ENCODE measurements at regions not wholly inside any gene's neighbourhood (a gene's known extent, or its start where the extent isn't known, plus 50 kb on each side); places are given as distances from the start of the nearest gene placed in this dataset.

GRCh38 chr2:176388861-176389260, 119.6 kb downstream of the MTX2 start:
- ATAC-seq (replicated peaks) = no peak
- H3K9me3 Mint-ChIP-seq = no peaks in the 10 kb centered on the region
- no peaks in the 10 kb centered on the region for H3K4me1 Mint-ChIP-seq
- peaks cover 31% of the 10 kb centered on the region for H3K27me3 Mint-ChIP-seq
- no peak overlapping the region for H3K4me3 Mint-ChIP-seq
- H3K36me3 Mint-ChIP-seq (ENCODE audit: low read depth) = no peaks in the 10 kb centered on the region
- no peak overlapping the region for H3K27ac Mint-ChIP-seq

GRCh38 chr2:176390276-176391147, 121.3 kb downstream of the MTX2 start:
- Mint-ChIP-seq H3K36me3 (ENCODE audit: low read depth) (no peaks in the 10 kb centered on the region), H3K4me3 (no peak overlapping the region), H3K27me3 (peaks cover 29% of the 10 kb centered on the region), H3K4me1 (no peaks in the 10 kb centered on the region), H3K27ac (no peak overlapping the region), H3K9me3 (no peaks in the 10 kb centered on the region)
- ATAC-seq (replicated peaks) = no peak

GRCh38 chr2:176391148-176391419, 121.8 kb downstream of the MTX2 start:
- H3K27me3 Mint-ChIP-seq = peaks cover 26% of the 10 kb centered on the region
- H3K4me1 Mint-ChIP-seq = no peaks in the 10 kb centered on the region
- H3K9me3 Mint-ChIP-seq = no peaks in the 10 kb centered on the region
- H3K4me3 Mint-ChIP-seq = no peak overlapping the region
- no peaks in the 10 kb centered on the region for H3K36me3 Mint-ChIP-seq (ENCODE audit: low read depth)
- H3K27ac Mint-ChIP-seq = no peak overlapping the region
- ATAC-seq (replicated peaks) = no peak

GRCh38 chr2:176392249-176392648, 123.0 kb downstream of the MTX2 start:
- ATAC-seq (replicated peaks) = no peak
- Mint-ChIP-seq H3K36me3 (ENCODE audit: low read depth) (no peaks in the 10 kb centered on the region), H3K9me3 (no peaks in the 10 kb centered on the region), H3K27ac (no peak overlapping the region), H3K4me3 (no peak overlapping the region), H3K27me3 (peaks cover 29% of the 10 kb centered on the region), H3K4me1 (no peaks in the 10 kb centered on the region)

GRCh38 chr2:176392744-176393414, 123.6 kb downstream of the MTX2 start:
- Mint-ChIP-seq H3K9me3 (no peaks in the 10 kb centered on the region), H3K4me3 (no peak overlapping the region), H3K4me1 (no peaks in the 10 kb centered on the region), H3K27me3 (peaks cover 29% of the 10 kb centered on the region), H3K27ac (no peak overlapping the region), H3K36me3 (ENCODE audit: low read depth) (no peaks in the 10 kb centered on the region)
- no peak for ATAC-seq (replicated peaks)

- Mint-ChIP-seq H3K4me3 (no peak overlapping the region), H3K4me1 (no peaks in the 10 kb centered on the region), H3K36me3 (ENCODE audit: low read depth) (no peaks in the 10 kb centered on the region), H3K9me3 (no peaks in the 10 kb centered on the region), H3K27ac (no peak overlapping the region), H3K27me3 (peaks cover 23% of the 10 kb centered on the region)
- no peak for ATAC-seq (replicated peaks)
These were observed 126.1 kb downstream of the MTX2 start for GRCh38 chr2:176395273-176395854.

GRCh38 chr2:176398243-176399073, 129.2 kb downstream of the MTX2 start:
- no peak for ATAC-seq (replicated peaks)
- no peak overlapping the region for H3K27ac Mint-ChIP-seq
- H3K9me3 Mint-ChIP-seq = no peaks in the 10 kb centered on the region
- H3K36me3 Mint-ChIP-seq (ENCODE audit: low read depth) = no peaks in the 10 kb centered on the region
- peaks cover 29% of the 10 kb centered on the region for H3K27me3 Mint-ChIP-seq
- no peaks in the 10 kb centered on the region for H3K4me1 Mint-ChIP-seq
- H3K4me3 Mint-ChIP-seq = no peak overlapping the region

- no peak overlapping the region for H3K27ac Mint-ChIP-seq
- H3K36me3 Mint-ChIP-seq (ENCODE audit: low read depth) = no peaks in the 10 kb centered on the region
- H3K4me1 Mint-ChIP-seq = no peaks in the 10 kb centered on the region
- H3K9me3 Mint-ChIP-seq = no peaks in the 10 kb centered on the region
- peaks cover 33% of the 10 kb centered on the region for H3K27me3 Mint-ChIP-seq
- no peak overlapping the region for H3K4me3 Mint-ChIP-seq
- ATAC-seq (replicated peaks) = no peak
These were observed 129.9 kb downstream of the MTX2 start for GRCh38 chr2:176399074-176399598.

GRCh38 chr2:176405477-176405876, 136.2 kb downstream of the MTX2 start:
- ATAC-seq (replicated peaks) = no peak
- no peaks in the 10 kb centered on the region for H3K4me1 Mint-ChIP-seq
- no peak overlapping the region for H3K27ac Mint-ChIP-seq
- H3K9me3 Mint-ChIP-seq = no peaks in the 10 kb centered on the region
- H3K4me3 Mint-ChIP-seq = no peak overlapping the region
- H3K36me3 Mint-ChIP-seq (ENCODE audit: low read depth) = no peaks in the 10 kb centered on the region
- peaks cover 41% of the 10 kb centered on the region for H3K27me3 Mint-ChIP-seq

GRCh38 chr2:176407706-176408105, 138.5 kb downstream of the MTX2 start:
- H3K4me3 Mint-ChIP-seq = no peak overlapping the region
- no peak for ATAC-seq (replicated peaks)
- H3K4me1 Mint-ChIP-seq = no peaks in the 10 kb centered on the region
- H3K27ac Mint-ChIP-seq = no peak overlapping the region
- no peaks in the 10 kb centered on the region for H3K9me3 Mint-ChIP-seq
- H3K27me3 Mint-ChIP-seq = peaks cover 44% of the 10 kb centered on the region
- H3K36me3 Mint-ChIP-seq (ENCODE audit: low read depth) = no peaks in the 10 kb centered on the region

- no peaks in the 10 kb centered on the region for H3K9me3 Mint-ChIP-seq
- no peaks in the 10 kb centered on the region for H3K4me1 Mint-ChIP-seq
- peaks cover 38% of the 10 kb centered on the region for H3K27me3 Mint-ChIP-seq
- no peak overlapping the region for H3K27ac Mint-ChIP-seq
- no peak overlapping the region for H3K4me3 Mint-ChIP-seq
- ATAC-seq (replicated peaks) = no peak
- no peaks in the 10 kb centered on the region for H3K36me3 Mint-ChIP-seq (ENCODE audit: low read depth)
These were observed 140.4 kb downstream of the MTX2 start for GRCh38 chr2:176409671-176410070.

GRCh38 chr2:176412136-176412535, 142.9 kb downstream of the MTX2 start:
- no peak for ATAC-seq (replicated peaks)
- H3K36me3 Mint-ChIP-seq (ENCODE audit: low read depth) = no peaks in the 10 kb centered on the region
- H3K27me3 Mint-ChIP-seq = peaks cover 42% of the 10 kb centered on the region
- H3K9me3 Mint-ChIP-seq = no peaks in the 10 kb centered on the region
- H3K27ac Mint-ChIP-seq = no peak overlapping the region
- no peaks in the 10 kb centered on the region for H3K4me1 Mint-ChIP-seq
- H3K4me3 Mint-ChIP-seq = no peak overlapping the region

GRCh38 chr2:176413786-176414185, 144.5 kb downstream of the MTX2 start:
- Mint-ChIP-seq H3K27me3 (peaks cover 42% of the 10 kb centered on the region), H3K36me3 (ENCODE audit: low read depth) (no peaks in the 10 kb centered on the region), H3K4me3 (no peak overlapping the region), H3K9me3 (no peaks in the 10 kb centered on the region), H3K4me1 (no peaks in the 10 kb centered on the region), H3K27ac (no peak overlapping the region)
- ATAC-seq (replicated peaks) = no peak

GRCh38 chr2:176414641-176415040, 145.4 kb downstream of the MTX2 start:
- no peaks in the 10 kb centered on the region for H3K36me3 Mint-ChIP-seq (ENCODE audit: low read depth)
- H3K4me1 Mint-ChIP-seq = no peaks in the 10 kb centered on the region

More at GRCh38 chr2:176414641-176415040, 145.4 kb downstream of the MTX2 start:
- H3K9me3 Mint-ChIP-seq = no peaks in the 10 kb centered on the region
- H3K27ac Mint-ChIP-seq = no peak overlapping the region
- H3K4me3 Mint-ChIP-seq = no peak overlapping the region
- peaks cover 45% of the 10 kb centered on the region for H3K27me3 Mint-ChIP-seq
- ATAC-seq (replicated peaks) = no peak

Data from activated T-helper 17 cell treated with anti-CD3 and anti-CD28 coated beads, Interleukin-2, amount 50 U/mL, for 72 hours (primary cell).